Aorta (tissue), 5 donors: ENCODE measurements at regions not wholly inside any gene's neighbourhood (a gene's known extent, or its start where the extent isn't known, plus 50 kb on each side); places are given as distances from the start of the nearest gene placed in this dataset.
"Not testable (repeated sequence)": the region's sequence is repeated elsewhere in the genome, so short reads cannot be mapped to it uniquely, and the experiment has no call there.

Source experiments
- ATAC-seq: fragments of 200-7000 bp; cut with Tn5 transposase; one replicate; pipeline ENCODE4 v1.9.1; 2022; ENCODE audit warnings: moderate library complexity; ENCODE audit not compliant: low FRiP score
- DNase-seq, 2 donors: peaks; one replicate each; pipeline ENCODE4 v3.0.0-alpha.2; 2020
- H3K27ac ChIP-seq, 2 donors: one replicate each; pipeline ENCODE4 v1.5.1; 2013; ENCODE audit warnings: low read length in 2 of 2, mild to moderate bottlenecking in 2 of 2, moderate library complexity in 2 of 2, control low read depth in 1 of 2, inconsistent platforms in 1 of 2, low read depth in 1 of 2
- H3K27me3 ChIP-seq, 2 donors: one replicate each; pipeline ENCODE4 v1.6.1; 2013; ENCODE audit warnings: control low read depth in 1 of 2, low read length in 1 of 2, mild to moderate bottlenecking in 1 of 2, moderate library complexity in 1 of 2; ENCODE audit not compliant: insufficient read depth in 2 of 2, control insufficient read depth in 1 of 2
- H3K36me3 ChIP-seq, 2 donors: one replicate each; pipeline ENCODE4 v1.6.1; 2013; ENCODE audit warnings: control low read depth in 1 of 2, low read length in 1 of 2, mild to moderate bottlenecking in 1 of 2; ENCODE audit not compliant: insufficient read depth in 2 of 2, control insufficient read depth in 1 of 2
- H3K4me1 ChIP-seq, 2 donors: one replicate each; pipeline ENCODE4 v1.6.1; 2013; ENCODE audit warnings: low read length in 2 of 2, control low read depth in 1 of 2, mild to moderate bottlenecking in 1 of 2, moderate library complexity in 1 of 2; ENCODE audit not compliant: insufficient read depth in 2 of 2, control insufficient read depth in 1 of 2
- H3K4me3 ChIP-seq, 2 donors: one replicate each; pipeline ENCODE4 v1.5.1; 2013; ENCODE audit warnings: low read length in 2 of 2, control low read depth in 1 of 2, mild to moderate bottlenecking in 1 of 2
- H3K9me3 ChIP-seq: one replicate; pipeline ENCODE4 v1.6.1; 2013; ENCODE audit warnings: mild to moderate bottlenecking, low read length; ENCODE audit not compliant: control insufficient read depth
- WGBS, 2 donors: extraction: QIAGEN DNeasy Blood & Tissue Kit; methylation state at CpG; one replicate each; pipeline ENCODE4 v1.1.7; 2013; 5-methylcytosine and 5-hydroxymethylcytosine counted together
- intact Hi-C, 2 donors: fragments of 100-400 bp; cut with DNase I; formaldehyde crosslinking; loops; one replicate each; pipeline versions ENCODE4 v1.14.2 to v1.15.0; 2022
- donor health status: healthy with polysubstance abuse.
- donor health status: Bipolar disorder and iron deficiency.
- donor health status: DM: no; HTN: no; CAD: no.
- donor health status: DM: no; HTN: no; CAD: no.
- donor health status: DM: yes; HTN: yes; CAD: no.

DNA sequence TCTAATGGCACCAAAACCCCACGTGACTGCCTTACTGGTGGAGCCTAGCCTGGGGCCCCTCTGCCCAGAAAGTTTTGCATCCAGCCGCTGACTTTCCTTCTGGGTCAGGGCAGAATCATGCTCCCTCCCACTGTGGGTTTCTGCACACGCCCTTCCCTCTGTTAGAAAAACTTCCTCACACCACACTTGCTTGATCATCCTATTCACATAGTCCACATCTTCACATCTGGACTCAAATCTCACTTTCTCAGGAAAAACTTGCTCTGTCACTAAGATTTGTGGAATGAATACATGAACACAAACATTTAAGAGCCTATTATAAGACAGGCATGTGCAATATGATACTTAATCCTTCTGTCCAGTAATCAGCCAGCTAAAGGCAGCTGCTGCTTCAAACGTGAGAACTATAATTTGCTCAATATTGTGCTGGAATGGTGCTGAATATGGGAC lies 274.7 kb downstream of the RND3 start:
- intact Hi-C loops = no loop called here

DNA sequence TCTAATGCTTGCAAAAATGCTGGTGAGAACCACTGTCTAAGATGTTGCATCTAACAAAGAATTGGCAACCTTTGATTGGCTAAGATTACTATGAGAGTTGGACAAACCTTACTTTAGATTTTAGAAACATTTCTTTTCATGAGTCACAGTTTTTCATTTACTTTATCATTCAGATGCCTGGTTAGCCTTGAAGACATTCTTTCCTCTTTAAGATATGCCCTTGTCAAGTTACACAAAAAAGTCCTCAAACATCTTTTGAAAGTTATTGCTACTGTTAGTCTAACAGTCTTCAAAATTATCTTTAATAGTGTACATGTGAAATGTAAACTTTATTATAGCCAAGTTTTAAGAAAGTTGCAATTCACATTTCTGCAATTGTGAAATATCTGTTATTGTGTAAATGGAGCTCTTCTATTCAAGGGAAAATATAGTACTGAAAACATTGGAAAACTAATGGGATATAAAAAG lies 276.3 kb downstream of the RND3 start:
- intact Hi-C loops = no loop called here
- DNase-seq = no peak
- no peak overlapping the region for H3K27ac ChIP-seq
- H3K4me1 ChIP-seq = peaks cover 4 to 5% of the 10 kb centered on the region in 2 donors
- H3K9me3 ChIP-seq = no peaks in the 10 kb centered on the region
- no peak for ATAC-seq
- no peaks in the 10 kb centered on the region for H3K27me3 ChIP-seq
- H3K4me3 ChIP-seq = no peak overlapping the region
- no peaks in the 10 kb centered on the region for H3K36me3 ChIP-seq

More for the DNA sequence above, 274.7 kb downstream of the RND3 start:
- Histone ChIP-seq H3K4me3 (no peak overlapping the region), H3K27me3 (no peaks in the 10 kb centered on the region), H3K9me3 (no peaks in the 10 kb centered on the region), H3K27ac (no peak overlapping the region), H3K4me1 (peaks cover 4 to 5% of the 10 kb centered on the region in 2 donors), H3K36me3 (no peaks in the 10 kb centered on the region)
- WGBS, 2 donors = 81 to 82% methylated on average over 4 of the region's 4 CpGs
- DNase-seq (no peak), ATAC-seq (no peak)

DNA sequence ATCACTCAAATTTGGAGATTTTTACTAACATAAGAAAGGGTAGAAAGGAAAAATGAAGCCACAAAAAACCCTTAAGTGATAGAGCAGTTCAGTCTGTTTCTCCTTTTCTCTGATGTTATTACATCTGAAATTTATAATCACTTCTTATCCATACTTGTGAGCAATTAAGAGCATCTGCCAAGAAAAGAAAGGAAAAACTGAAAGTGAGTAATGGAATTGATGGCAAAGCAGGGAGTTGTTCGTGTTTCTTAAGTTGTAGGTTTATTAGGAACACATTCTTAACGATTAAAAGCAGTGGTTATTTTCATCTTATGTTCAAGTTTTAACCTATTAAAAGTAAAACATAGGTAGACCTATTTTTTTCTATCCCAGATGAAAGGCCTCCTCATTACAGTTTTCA lies 277.7 kb downstream of the RND3 start:
- DNase-seq (no peak), ATAC-seq (no peak)
- intact Hi-C loops = no loop called here
- no peaks in the 10 kb centered on the region for H3K27me3 ChIP-seq
- H3K36me3 ChIP-seq = no peaks in the 10 kb centered on the region
- H3K9me3 ChIP-seq = no peaks in the 10 kb centered on the region
- WGBS, 2 donors = 83 to 84% methylated on average over 2 of the region's 2 CpGs
- H3K27ac ChIP-seq = no peak overlapping the region
- H3K4me3 ChIP-seq = no peak overlapping the region
- peaks cover 4 to 5% of the 10 kb centered on the region in 2 donors for H3K4me1 ChIP-seq

DNA sequence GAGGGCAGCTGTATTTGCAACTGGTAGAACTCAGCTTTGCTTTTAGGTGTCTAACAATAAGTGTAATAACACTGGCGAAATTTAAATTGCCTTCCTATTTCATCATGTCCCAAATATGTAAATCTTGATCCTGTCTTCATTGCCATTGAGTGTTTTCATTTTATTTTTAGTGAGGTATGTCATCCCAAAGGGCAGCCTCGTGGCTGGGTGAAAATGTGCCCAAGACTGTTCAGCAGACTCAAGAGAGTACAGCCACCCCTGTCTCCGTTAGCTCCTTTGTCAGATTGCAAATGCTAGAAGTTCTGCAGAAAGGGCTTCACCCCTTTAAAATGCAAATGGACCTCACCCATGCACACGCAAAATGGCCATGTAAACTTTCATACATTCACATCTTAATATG lies 278.8 kb downstream of the RND3 start:
- intact Hi-C loops = no loop called here
- Histone ChIP-seq H3K4me3 (no peak overlapping the region), H3K27me3 (no peaks in the 10 kb centered on the region), H3K9me3 (no peaks in the 10 kb centered on the region), H3K4me1 (peaks cover 4 to 5% of the 10 kb centered on the region in 2 donors), H3K36me3 (no peaks in the 10 kb centered on the region), H3K27ac (no peak overlapping the region)
- 40 to 41% methylated on average over 4 of the region's 4 CpGs for WGBS, 2 donors
- DNase-seq (no peak), ATAC-seq (no peak)

DNA sequence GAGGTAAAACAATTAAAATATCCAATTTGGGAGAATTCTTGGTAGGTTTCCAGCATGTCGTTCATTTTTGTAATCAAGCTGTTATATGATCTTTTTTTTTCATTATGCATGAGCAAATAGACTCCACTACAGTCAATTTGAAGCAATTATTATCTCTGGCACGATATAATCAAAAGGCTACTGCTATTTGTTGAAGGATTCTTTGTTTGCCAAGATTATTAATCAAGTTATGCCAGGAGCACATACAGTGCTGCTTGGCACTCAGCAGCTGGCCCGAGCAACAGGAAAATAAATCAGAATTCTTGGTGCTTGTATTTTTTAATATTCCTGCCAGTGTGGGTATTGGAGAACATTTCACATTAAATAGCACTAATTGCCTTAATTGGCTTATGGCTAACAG lies 279.5 kb downstream of the RND3 start:
- Histone ChIP-seq H3K4me3 (no peak overlapping the region), H3K36me3 (no peaks in the 10 kb centered on the region), H3K9me3 (no peaks in the 10 kb centered on the region), H3K27ac (no peak overlapping the region), H3K4me1 (peaks cover 4 to 5% of the 10 kb centered on the region in 2 donors), H3K27me3 (no peaks in the 10 kb centered on the region)
- no peak for ATAC-seq
- 3% methylated on average over 3 of the region's 3 CpGs for WGBS, 2 donors
- intact Hi-C loops = no loop called here
- no peak for DNase-seq

DNA sequence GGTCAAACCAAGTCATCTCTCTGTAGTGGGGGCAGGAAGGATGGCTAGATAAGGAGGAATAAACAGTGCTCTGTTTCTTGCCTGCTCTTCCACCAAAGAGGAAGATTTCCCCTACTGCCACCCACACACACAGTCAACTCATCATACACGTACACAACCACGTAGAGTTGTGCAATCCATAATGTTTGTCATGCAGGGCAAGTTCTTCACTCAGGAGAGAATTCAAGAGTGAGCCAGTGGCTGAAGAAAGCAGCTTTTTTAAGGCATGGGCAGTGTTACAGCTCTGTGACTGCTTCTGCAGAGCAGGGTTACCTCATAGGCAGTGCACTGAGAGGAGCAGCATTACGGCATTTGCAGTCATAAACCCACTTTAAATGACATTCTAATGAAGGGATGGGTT lies 283.0 kb downstream of the RND3 start:
- Histone ChIP-seq H3K36me3 (no peaks in the 10 kb centered on the region), H3K4me1 (peaks cover 0 to 2% of the 10 kb centered on the region in 2 donors), H3K4me3 (no peak overlapping the region), H3K9me3 (no peaks in the 10 kb centered on the region), H3K27ac (no peak overlapping the region), H3K27me3 (no peaks in the 10 kb centered on the region)
- no peak for ATAC-seq
- intact Hi-C loops = no loop called here
- DNase-seq = no peak
- 63 to 69% methylated on average over 3 of the region's 3 CpGs for WGBS, 2 donors

DNA sequence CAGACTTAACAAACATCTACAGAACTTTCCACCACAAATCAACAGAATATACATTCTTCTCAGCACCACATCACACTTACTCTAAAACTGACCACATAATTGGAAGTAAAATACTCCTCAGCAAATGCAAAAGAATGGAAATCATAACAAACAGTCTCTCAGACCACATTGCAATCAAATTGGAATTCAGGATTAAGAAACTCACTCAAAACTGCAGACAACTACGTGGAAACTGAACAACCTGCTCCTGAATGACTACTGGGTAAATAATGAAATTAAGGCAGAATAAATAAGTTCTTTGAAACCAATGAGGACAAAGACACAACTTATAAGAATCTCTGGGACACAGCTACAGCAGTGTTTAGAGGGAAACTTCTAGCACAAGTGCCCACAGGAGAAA lies 292.7 kb downstream of the RND3 start:
- H3K4me3 ChIP-seq, intact Hi-C loops, H3K4me1 ChIP-seq, H3K27ac ChIP-seq, H3K36me3 ChIP-seq, ATAC-seq, DNase-seq, H3K9me3 ChIP-seq, H3K27me3 ChIP-seq: not testable (repeated sequence)
- 72 to 79% methylated on average over 1 of the region's 1 CpG for WGBS, 2 donors

DNA sequence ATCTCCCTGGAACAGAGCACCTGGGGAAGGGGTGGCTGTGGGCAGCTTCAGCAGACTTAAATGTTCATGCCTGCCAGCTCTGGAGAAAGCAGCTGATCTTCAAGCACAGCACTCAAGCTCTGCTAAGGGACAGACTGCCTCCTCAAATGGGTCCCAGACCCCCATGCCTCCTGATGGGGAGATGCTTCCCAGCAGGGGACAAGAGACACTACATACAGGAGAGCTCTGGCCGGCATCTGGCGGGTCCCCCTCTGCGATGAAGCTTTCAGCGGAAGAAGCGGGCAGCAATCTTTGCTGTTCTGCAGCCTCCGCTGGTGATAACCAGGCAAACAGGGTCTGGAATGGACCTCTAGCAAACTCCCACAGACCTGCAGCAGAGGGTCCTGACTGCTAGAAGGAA lies 294.8 kb downstream of the RND3 start:
- H3K27me3 ChIP-seq = no peaks in the 10 kb centered on the region
- intact Hi-C loops = no loop called here
- ATAC-seq = no peak
- H3K9me3 ChIP-seq = no peaks in the 10 kb centered on the region
- WGBS, 2 donors = 97 to 98% methylated on average over 6 of the region's 6 CpGs
- no peak overlapping the region for H3K27ac ChIP-seq
- no peak overlapping the region for H3K4me3 ChIP-seq
- no peaks in the 10 kb centered on the region for H3K36me3 ChIP-seq
- DNase-seq = no peak
- H3K4me1 ChIP-seq = no peaks in the 10 kb centered on the region

DNA sequence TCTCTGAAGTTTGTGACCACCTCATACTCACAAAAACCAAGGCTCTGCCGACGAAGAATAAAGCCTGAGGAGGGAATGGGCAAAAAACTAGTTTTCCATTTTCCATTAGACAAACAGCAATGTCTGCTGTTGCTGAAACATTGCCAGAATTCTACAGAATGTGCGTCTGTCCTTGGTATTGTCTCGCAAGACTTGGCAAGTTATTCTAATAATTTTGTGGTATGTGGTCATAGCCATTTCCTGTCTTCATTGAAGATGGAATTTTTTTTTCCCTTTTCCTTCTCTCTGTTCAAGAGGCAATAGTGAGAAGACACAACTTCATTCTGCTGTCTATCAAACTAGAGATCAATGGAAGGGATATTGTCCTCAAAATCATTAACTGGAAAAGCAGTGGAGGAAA lies 296.1 kb downstream of the RND3 start:
- DNase-seq (no peak), ATAC-seq (no peak)
- Histone ChIP-seq H3K27ac (no peak overlapping the region), H3K4me3 (no peak overlapping the region), H3K4me1 (no peaks in the 10 kb centered on the region), H3K9me3 (no peaks in the 10 kb centered on the region), H3K36me3 (no peaks in the 10 kb centered on the region), H3K27me3 (no peaks in the 10 kb centered on the region)
- 68 to 82% methylated on average over 4 of the region's 4 CpGs for WGBS, 2 donors
- intact Hi-C loops = no loop called here
